ENCODE measurements at regions not wholly inside any gene's neighbourhood (a gene's known extent, or its start where the extent isn't known, plus 50 kb on each side); places are given as distances from the start of the nearest gene placed in this dataset.

DNA sequence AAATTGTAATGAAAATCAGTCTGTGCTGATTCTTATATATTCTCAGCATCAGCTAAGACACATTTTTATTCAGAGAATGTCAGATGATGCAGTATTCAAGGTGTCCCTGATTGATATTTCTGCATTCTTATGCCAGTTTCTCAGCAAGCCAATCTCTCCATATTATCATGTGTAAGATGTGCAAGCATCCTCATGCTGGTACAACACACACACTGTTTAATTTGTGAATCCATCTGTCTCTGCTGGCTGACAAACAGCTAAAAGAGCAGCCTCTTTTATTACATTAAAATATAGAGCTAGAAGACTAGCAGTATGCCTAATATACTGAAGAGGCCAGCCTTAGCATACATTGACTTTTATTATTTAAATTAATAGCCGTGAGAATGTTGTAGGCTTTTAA, 502.9 kb upstream of the GNPDA2 start:
- no peak for TF ChIP-seq POLR2A (IDR thresholded peaks at IDR 0.05; ENCODE audit: extremely low read depth, insufficient read length)
- TF ChIP-seq, protein P1, sequence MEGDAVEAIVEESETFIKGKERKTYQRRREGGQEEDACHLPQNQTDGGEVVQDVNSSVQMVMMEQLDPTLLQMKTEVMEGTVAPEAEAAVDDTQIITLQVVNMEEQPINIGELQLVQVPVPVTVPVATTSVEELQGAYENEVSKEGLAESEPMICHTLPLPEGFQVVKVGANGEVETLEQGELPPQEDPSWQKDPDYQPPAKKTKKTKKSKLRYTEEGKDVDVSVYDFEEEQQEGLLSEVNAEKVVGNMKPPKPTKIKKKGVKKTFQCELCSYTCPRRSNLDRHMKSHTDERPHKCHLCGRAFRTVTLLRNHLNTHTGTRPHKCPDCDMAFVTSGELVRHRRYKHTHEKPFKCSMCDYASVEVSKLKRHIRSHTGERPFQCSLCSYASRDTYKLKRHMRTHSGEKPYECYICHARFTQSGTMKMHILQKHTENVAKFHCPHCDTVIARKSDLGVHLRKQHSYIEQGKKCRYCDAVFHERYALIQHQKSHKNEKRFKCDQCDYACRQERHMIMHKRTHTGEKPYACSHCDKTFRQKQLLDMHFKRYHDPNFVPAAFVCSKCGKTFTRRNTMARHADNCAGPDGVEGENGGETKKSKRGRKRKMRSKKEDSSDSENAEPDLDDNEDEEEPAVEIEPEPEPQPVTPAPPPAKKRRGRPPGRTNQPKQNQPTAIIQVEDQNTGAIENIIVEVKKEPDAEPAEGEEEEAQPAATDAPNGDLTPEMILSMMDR (IDR thresholded peaks at IDR 0.05; ENCODE audit: low read depth, low read length): no peak

Data from NB4 (cell line).